HCT116 (cell line): ENCODE measurements at regions not wholly inside any gene's neighbourhood (a gene's known extent, or its start where the extent isn't known, plus 50 kb on each side); places are given as distances from the start of the nearest gene placed in this dataset.

Experiments
- ATAC-seq: fragments of 200-7000 bp; cut with Tn5 transposase; 2 replicates; pipeline ENCODE4 v1.9.1; 2020; ENCODE audit warnings: mild to moderate bottlenecking, moderate library complexity
- BruUV-seq: library from RNA; stranded (reverse); fragments of 400-500 nt; replicated peaks from 2 replicates; lab custom pipeline; 2021; lab: Mats Ljungman, UMichigan
- CTCF ChIA-PET: fragments of 300-600 bp; sonication (Branson Sonifier 250); formaldehyde crosslinking; loops from one replicate; lab custom pipeline; 2021; ENCODE audit warnings: antibody characterized with exemption; lab: Charles Lee
- POLR2A ChIA-PET: fragments of 300-600, 350-600 bp; sonication (Branson Sonifier 250); formaldehyde crosslinking; loops from one replicate; lab custom pipeline; 2021; ENCODE audit warnings: antibody characterized with exemption; lab: Charles Lee
- RAD21 ChIA-PET, 2 experiments: fragments of 300-600 bp; sonication (Branson Sonifier 250); formaldehyde crosslinking; loops; one replicate each; lab custom pipeline; 2023; ENCODE audit warnings: low total read pairs in 2 of 2; ENCODE audit not compliant: uncharacterized antibody in 2 of 2, unreplicated experiment in 2 of 2, low non-redundant PET in 1 of 2; lab: Charles Lee
- DNase-seq: peaks from one replicate; pipeline ENCODE4 v3.0.0-alpha.2; 2010; ENCODE audit warnings: low read depth, low spot score
- H2AFZ ChIP-seq: fragments of 200-600 bp; shearing (Covaris generic), sonication (generic); 2 replicates; pipeline ENCODE4 v1.6.1; 2017; ENCODE audit warnings: low read depth, mixed run types, mixed read lengths, antibody characterized with exemption, low read length; ENCODE audit not compliant: poor library complexity, severe bottlenecking
- H3K27ac ChIP-seq: 2 replicates; pipeline ENCODE4 v1.5.1; 2012; ENCODE audit warnings: low read depth, low read length
- H3K27me3 ChIP-seq: fragments of 200-600 bp; sonication (generic); 2 replicates; pipeline ENCODE4 v1.6.1; 2016; ENCODE audit warnings: mixed run types, low read length, mixed read lengths; ENCODE audit not compliant: insufficient read depth
- H3K36me3 ChIP-seq, 2 experiments: fragments of 200-500 bp in 1 of 2; fragments of 200-600 bp in 1 of 2; sonication (Bioruptor generic) in 1 of 2; sonication (generic) in 1 of 2; 2 replicates each; pipeline versions ENCODE4 v1.5.1 to v1.6.1; 2014 to 2016; ENCODE audit warnings: low read length in 2 of 2, inconsistent platforms in 1 of 2, mixed read lengths in 1 of 2, mixed run types in 1 of 2; ENCODE audit not compliant: insufficient read depth in 2 of 2, control insufficient read depth in 1 of 2
- H3K4me1 ChIP-seq, 2 experiments: fragments of 200-600 bp in 1 of 2; sonication (generic) in 1 of 2; 2 replicates each; pipeline versions ENCODE4 v1.5.1 to v1.6.1; 2012 to 2017; ENCODE audit warnings: low read length in 2 of 2, inconsistent platforms in 1 of 2, mild to moderate bottlenecking in 1 of 2, mixed read lengths in 1 of 2, mixed run types in 1 of 2, moderate library complexity in 1 of 2; ENCODE audit not compliant: insufficient read depth in 2 of 2, control insufficient read depth in 1 of 2
- H3K4me2 ChIP-seq: fragments of 200-600 bp; sonication (generic); 2 replicates; pipeline ENCODE4 v1.6.1; 2017; ENCODE audit warnings: mixed run types, low read length, mixed read lengths
- H3K4me3 ChIP-seq, 2 experiments: fragments of 200-600 bp in 1 of 2; sonication (generic) in 1 of 2; replicated peaks in 1 of 2; 2 replicates each; pipeline ENCODE4 v1.5.1; 2011 to 2016; ENCODE audit warnings: low read length in 2 of 2, control low read depth in 1 of 2, low read depth in 1 of 2, mild to moderate bottlenecking in 1 of 2, mixed read lengths in 1 of 2, mixed run types in 1 of 2
- H3K79me2 ChIP-seq: fragments of 200-600 bp; sonication (generic); 2 replicates; pipeline ENCODE4 v1.6.1; 2017; ENCODE audit warnings: mild to moderate bottlenecking, mixed run types, low read length, moderate library complexity, mixed read lengths; ENCODE audit not compliant: insufficient read depth
- H3K9ac ChIP-seq: fragments of 200-600 bp; sonication (generic); 2 replicates; pipeline ENCODE4 v1.6.1; 2016; ENCODE audit warnings: low read length, mixed read lengths
- H3K9me2 ChIP-seq: fragments of 200-600 bp; sonication (generic), shearing (Covaris generic); 2 replicates; pipeline ENCODE4 v1.6.1; 2017; ENCODE audit warnings: mixed run types, mild to moderate bottlenecking, moderate library complexity; ENCODE audit not compliant: insufficient read depth
- H3K9me3 ChIP-seq, 2 experiments: fragments of 200-500 bp in 1 of 2; fragments of 200-600 bp in 1 of 2; sonication (Bioruptor generic) in 1 of 2; sonication (generic) in 1 of 2; 2 replicates each; pipeline ENCODE4 v1.6.1; 2014 to 2017; ENCODE audit warnings: low read length in 2 of 2, mixed read lengths in 2 of 2, inconsistent platforms in 1 of 2, low read depth in 1 of 2, mild to moderate bottlenecking in 1 of 2, mixed run types in 1 of 2, moderate library complexity in 1 of 2; ENCODE audit not compliant: control insufficient read depth in 1 of 2, insufficient read depth in 1 of 2
- H4K20me1 ChIP-seq: fragments of 200-600 bp; sonication (generic), shearing (Covaris generic); 2 replicates; pipeline ENCODE4 v1.6.1; 2017; ENCODE audit warnings: mixed run types, mild to moderate bottlenecking, moderate library complexity; ENCODE audit not compliant: insufficient read depth
- CBX3 ChIP-seq: IDR thresholded peaks from 2 replicates; pipeline ENCODE4 v1.6.1; 2012; ENCODE audit warnings: low read depth
- ELF1 ChIP-seq: IDR thresholded peaks from 2 replicates; pipeline ENCODE4 v1.6.1; 2012; ENCODE audit warnings: low read depth, borderline replicate concordance
- EZH2phosphoT487 ChIP-seq: fragments of 200-600 bp; IDR thresholded peaks from 2 replicates; pipeline ENCODE4 v1.6.1; 2018; ENCODE audit warnings: antibody characterized with exemption, borderline replicate concordance
- FOSL1 ChIP-seq: IDR thresholded peaks from 2 replicates; pipeline ENCODE4 v1.6.1; 2012; ENCODE audit warnings: low read depth
- POLR2AphosphoS5 ChIP-seq: IDR thresholded peaks from 2 replicates; pipeline ENCODE4 v1.6.1; 2011; ENCODE audit warnings: mild to moderate bottlenecking, low read depth, low read length, moderate library complexity
- RAD21 ChIP-seq: IDR thresholded peaks from 2 replicates; pipeline ENCODE4 v1.6.1; 2012; ENCODE audit warnings: low read depth, mild to moderate bottlenecking
- SP1 ChIP-seq: IDR thresholded peaks from 2 replicates; pipeline ENCODE4 v1.6.1; 2012; ENCODE audit warnings: low read depth
- SRF ChIP-seq: IDR thresholded peaks from 2 replicates; pipeline ENCODE4 v1.6.1; 2012; ENCODE audit warnings: low read depth
- TCF7L2 ChIP-seq: IDR thresholded peaks from 2 replicates; pipeline ENCODE4 v1.7.0; 2011; ENCODE audit warnings: borderline replicate concordance, inconsistent platforms; ENCODE audit not compliant: insufficient read depth, insufficient read length; ENCODE audit errors: extremely low read depth
- YY1 ChIP-seq: IDR thresholded peaks from 2 replicates; pipeline ENCODE4 v1.6.1; 2011; ENCODE audit warnings: low read length, low read depth, moderate library complexity, mild to moderate bottlenecking; ENCODE audit not compliant: insufficient replicate concordance; ENCODE audit errors: extremely low read depth
- ZNF274 ChIP-seq: fragments of 200-500 bp; sonication (Bioruptor generic); IDR thresholded peaks from 2 replicates; pipeline ENCODE4 v1.6.1; 2014; ENCODE audit warnings: mild to moderate bottlenecking, low read depth, low read length, inconsistent platforms
- intact Hi-C: fragments of 100-400 bp; cut with micrococcal nuclease; formaldehyde crosslinking; loops from 2 replicates; pipeline ENCODE4 v1.10.0; 2022
- TF ChIP-seq, protein P1 (sequence below): IDR thresholded peaks from 2 replicates; pipeline ENCODE4 v1.6.1; 2012
- TF ChIP-seq, protein P2 (sequence below), 3 experiments: fragments of 200-600 bp in 1 of 3; sonication (generic) in 1 of 3; IDR thresholded peaks in 2 of 3; conservative IDR thresholded peaks in 1 of 3; 2 replicates each; pipeline ENCODE4 v1.5.1; 2012 to 2017; ENCODE audit warnings: low read depth in 2 of 3, low read length in 2 of 3, antibody characterized with exemption in 1 of 3, borderline replicate concordance in 1 of 3, control low read depth in 1 of 3, mild to moderate bottlenecking in 1 of 3, mixed read lengths in 1 of 3, mixed run types in 1 of 3, moderate library complexity in 1 of 3; ENCODE audit not compliant: insufficient read depth in 1 of 3

DNA sequence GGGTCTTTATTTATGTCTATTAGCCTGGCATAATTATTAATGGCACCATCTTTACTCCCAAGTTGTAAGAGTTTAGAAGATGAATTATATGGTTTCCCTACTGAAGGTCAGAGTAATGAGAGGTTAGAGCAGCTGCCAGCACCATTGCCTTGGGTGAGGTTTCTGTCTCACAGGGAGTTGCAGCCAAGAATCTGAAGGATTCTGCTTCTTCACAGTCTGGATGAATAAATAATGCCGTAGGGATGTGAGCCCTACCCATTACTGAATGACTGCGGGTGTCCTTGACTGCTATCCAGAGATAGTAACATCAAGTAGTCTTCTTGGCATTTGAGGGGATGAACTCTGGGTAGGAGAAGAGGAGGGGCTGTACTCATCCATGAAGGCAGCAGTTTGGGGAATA is 52.8 kb upstream of the SMIM36 start:
- H3K9ac ChIP-seq, result no peak overlapping the region
- no peak overlapping the region for H3K4me2 ChIP-seq
- ChIA-PET POLR2A (no interaction called here), CTCF (no interaction called here), RAD21 (no interaction called here)
- H3K9me3 ChIP-seq, result no peaks in the 10 kb centered on the region
- no peaks in the 10 kb centered on the region for H3K4me1 ChIP-seq
- intact Hi-C loops, result no loop called here
- no peak overlapping the region for H3K27ac ChIP-seq
- TF ChIP-seq ELF1, result no peak
- TF ChIP-seq FOSL1, result no peak
- no peak for TF ChIP-seq TCF7L2
- TF ChIP-seq, protein P1, sequence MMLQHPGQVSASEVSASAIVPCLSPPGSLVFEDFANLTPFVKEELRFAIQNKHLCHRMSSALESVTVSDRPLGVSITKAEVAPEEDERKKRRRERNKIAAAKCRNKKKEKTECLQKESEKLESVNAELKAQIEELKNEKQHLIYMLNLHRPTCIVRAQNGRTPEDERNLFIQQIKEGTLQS, result no peak
- no peak for TF ChIP-seq CBX3
- no peak for TF ChIP-seq SRF
- TF ChIP-seq POLR2AphosphoS5, result no peak
- TF ChIP-seq ZNF274, result no peak
- TF ChIP-seq YY1, result no peak
- no peak for TF ChIP-seq EZH2phosphoT487
- no peak for TF ChIP-seq SP1
- TF ChIP-seq, protein P2, sequence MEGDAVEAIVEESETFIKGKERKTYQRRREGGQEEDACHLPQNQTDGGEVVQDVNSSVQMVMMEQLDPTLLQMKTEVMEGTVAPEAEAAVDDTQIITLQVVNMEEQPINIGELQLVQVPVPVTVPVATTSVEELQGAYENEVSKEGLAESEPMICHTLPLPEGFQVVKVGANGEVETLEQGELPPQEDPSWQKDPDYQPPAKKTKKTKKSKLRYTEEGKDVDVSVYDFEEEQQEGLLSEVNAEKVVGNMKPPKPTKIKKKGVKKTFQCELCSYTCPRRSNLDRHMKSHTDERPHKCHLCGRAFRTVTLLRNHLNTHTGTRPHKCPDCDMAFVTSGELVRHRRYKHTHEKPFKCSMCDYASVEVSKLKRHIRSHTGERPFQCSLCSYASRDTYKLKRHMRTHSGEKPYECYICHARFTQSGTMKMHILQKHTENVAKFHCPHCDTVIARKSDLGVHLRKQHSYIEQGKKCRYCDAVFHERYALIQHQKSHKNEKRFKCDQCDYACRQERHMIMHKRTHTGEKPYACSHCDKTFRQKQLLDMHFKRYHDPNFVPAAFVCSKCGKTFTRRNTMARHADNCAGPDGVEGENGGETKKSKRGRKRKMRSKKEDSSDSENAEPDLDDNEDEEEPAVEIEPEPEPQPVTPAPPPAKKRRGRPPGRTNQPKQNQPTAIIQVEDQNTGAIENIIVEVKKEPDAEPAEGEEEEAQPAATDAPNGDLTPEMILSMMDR (IDR thresholded peaks at IDR 0.05 in 2 of 3, conservative IDR thresholded peaks at IDR 0.05 in 1 of 3; ENCODE audit: borderline replicate concordance in 1 of 3, insufficient read depth in 1 of 3, low read depth in 2 of 3, low read length in 2 of 3), result no peak
- TF ChIP-seq RAD21, result no peak
- BruUV-seq, result no TSS peak
- DNase-seq (no peak), ATAC-seq (no peak)
- no peaks in the 10 kb centered on the region for H3K36me3 ChIP-seq
- peaks cover 50% of the 10 kb centered on the region for H3K27me3 ChIP-seq
- H3K4me3 ChIP-seq, result no peak overlapping the region
- no peaks in the 10 kb centered on the region for H4K20me1 ChIP-seq
- H3K9me2 ChIP-seq, result no peaks in the 10 kb centered on the region
- H2AFZ ChIP-seq, result no peak overlapping the region
- no peaks in the 10 kb centered on the region for H3K79me2 ChIP-seq
